ENCODE measurements at regions not wholly inside any gene's neighbourhood (a gene's known extent, or its start where the extent isn't known, plus 50 kb on each side); places are given as distances from the start of the nearest gene placed in this dataset.

DNA sequence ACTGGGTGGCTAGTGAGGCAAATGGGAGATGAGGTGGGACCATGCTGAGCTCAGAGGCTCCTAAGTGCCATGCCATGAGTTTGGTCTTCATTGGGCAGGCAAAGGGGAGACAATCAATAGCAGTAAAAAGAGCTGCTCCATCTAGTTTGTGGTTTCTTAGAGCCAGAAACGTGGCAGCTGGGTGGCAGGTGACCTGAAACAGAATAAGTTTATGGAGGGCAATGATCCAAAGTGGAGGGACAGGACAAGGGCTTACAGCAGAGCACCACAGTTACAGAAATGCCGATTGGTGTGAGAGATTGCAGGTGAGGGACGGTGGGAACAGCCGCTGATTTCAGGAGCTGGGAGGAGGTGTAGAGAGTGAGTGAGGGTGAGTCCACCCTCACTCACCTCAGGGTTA lies 237.0 kb downstream of the LPIN1 start:
- TF ChIP-seq, protein P1, sequence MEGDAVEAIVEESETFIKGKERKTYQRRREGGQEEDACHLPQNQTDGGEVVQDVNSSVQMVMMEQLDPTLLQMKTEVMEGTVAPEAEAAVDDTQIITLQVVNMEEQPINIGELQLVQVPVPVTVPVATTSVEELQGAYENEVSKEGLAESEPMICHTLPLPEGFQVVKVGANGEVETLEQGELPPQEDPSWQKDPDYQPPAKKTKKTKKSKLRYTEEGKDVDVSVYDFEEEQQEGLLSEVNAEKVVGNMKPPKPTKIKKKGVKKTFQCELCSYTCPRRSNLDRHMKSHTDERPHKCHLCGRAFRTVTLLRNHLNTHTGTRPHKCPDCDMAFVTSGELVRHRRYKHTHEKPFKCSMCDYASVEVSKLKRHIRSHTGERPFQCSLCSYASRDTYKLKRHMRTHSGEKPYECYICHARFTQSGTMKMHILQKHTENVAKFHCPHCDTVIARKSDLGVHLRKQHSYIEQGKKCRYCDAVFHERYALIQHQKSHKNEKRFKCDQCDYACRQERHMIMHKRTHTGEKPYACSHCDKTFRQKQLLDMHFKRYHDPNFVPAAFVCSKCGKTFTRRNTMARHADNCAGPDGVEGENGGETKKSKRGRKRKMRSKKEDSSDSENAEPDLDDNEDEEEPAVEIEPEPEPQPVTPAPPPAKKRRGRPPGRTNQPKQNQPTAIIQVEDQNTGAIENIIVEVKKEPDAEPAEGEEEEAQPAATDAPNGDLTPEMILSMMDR (optimal IDR thresholded peaks at IDR 0.05 in 1 of 3, IDR thresholded peaks at IDR 0.05 in 1 of 3, conservative IDR thresholded peaks at IDR 0.05 in 1 of 3; ENCODE audit: extremely low read depth in 1 of 3, insufficient read depth in 2 of 3, low read length in 3 of 3): no peak
- no peak for TF ChIP-seq EZH2 (IDR thresholded peaks at IDR 0.05; ENCODE audit: low read length)
